SU-DHL-6 (cell line): ENCODE measurements at regions not wholly inside any gene's neighbourhood (a gene's known extent, or its start where the extent isn't known, plus 50 kb on each side); places are given as distances from the start of the nearest gene placed in this dataset.

Experiments used
- H2AFZ ChIP-seq: fragments of 200-600 bp; sonication (generic); 2 replicates; pipeline ENCODE4 v1.6.1; 2014; ENCODE audit warnings: low read depth, mild to moderate bottlenecking, moderate library complexity, mixed read lengths, antibody characterized with exemption, low read length; ENCODE audit not compliant: severe bottlenecking
- H3F3A ChIP-seq: fragments of 200-600 bp; shearing (Covaris generic); 2 replicates; pipeline ENCODE4 v1.6.0; 2016; ENCODE audit warnings: antibody characterized with exemption, mild to moderate bottlenecking; ENCODE audit not compliant: insufficient read depth
- H3K27ac ChIP-seq: fragments of 200-600 bp; sonication (generic); 2 replicates; pipeline ENCODE4 v1.5.1; 2016; ENCODE audit warnings: low read depth, mild to moderate bottlenecking, low read length, moderate library complexity, mixed read lengths
- H3K27me3 ChIP-seq: fragments of 200-600 bp; sonication (generic), shearing (Covaris generic); 2 replicates; pipeline ENCODE4 v1.6.0; 2014; ENCODE audit warnings: mild to moderate bottlenecking, low read length
- H3K36me3 ChIP-seq: fragments of 200-600 bp; sonication (generic); 2 replicates; pipeline ENCODE4 v1.6.1; 2014; ENCODE audit warnings: mild to moderate bottlenecking, low read length, mixed read lengths
- H3K4me2 ChIP-seq: fragments of 300-600, 200-600 bp; shearing (Covaris generic), sonication (generic); 2 replicates; pipeline ENCODE4 v1.6.0; 2014; ENCODE audit warnings: low read length, low read depth, mild to moderate bottlenecking; ENCODE audit not compliant: poor library complexity, severe bottlenecking
- H3K4me3 ChIP-seq: fragments of 200-600 bp; sonication (generic); 2 replicates; pipeline ENCODE4 v1.5.1; 2014; ENCODE audit warnings: antibody characterized with exemption, low read length, mild to moderate bottlenecking, mixed read lengths; ENCODE audit not compliant: insufficient read depth, poor library complexity, severe bottlenecking
- H3K79me2 ChIP-seq: fragments of 200-600 bp; sonication (generic); 2 replicates; pipeline ENCODE4 v1.6.1; 2014; ENCODE audit warnings: mild to moderate bottlenecking, low read length, moderate library complexity; ENCODE audit not compliant: insufficient read depth
- H3K9ac ChIP-seq: fragments of 200-600 bp; sonication (generic); 2 replicates; pipeline ENCODE4 v1.7.0; 2014; ENCODE audit warnings: mild to moderate bottlenecking, low read length
- H3K9me2 ChIP-seq: fragments of 200-600 bp; sonication (generic); replicated peaks from 2 replicates; pipeline ENCODE4 v1.6.1; 2014; ENCODE audit warnings: low read length; ENCODE audit not compliant: insufficient read depth
- H3K9me3 ChIP-seq: fragments of 200-600 bp; sonication (generic); 2 replicates; pipeline ENCODE4 v1.6.1; 2014; ENCODE audit warnings: low read length, mixed read lengths; ENCODE audit not compliant: insufficient read depth
- H4K20me1 ChIP-seq: fragments of 200-600 bp; sonication (generic); 2 replicates; pipeline ENCODE4 v1.6.1; 2014; ENCODE audit warnings: low read depth, mild to moderate bottlenecking, antibody characterized with exemption, low read length, moderate library complexity, mixed read lengths
- EZH2phosphoT487 ChIP-seq: fragments of 200-600 bp; sonication (generic), shearing (Covaris generic); conservative IDR thresholded peaks from 2 replicates; pipeline ENCODE4 v1.6.1; 2018; ENCODE audit warnings: mild to moderate bottlenecking, antibody characterized with exemption, low read length, moderate library complexity, mixed read lengths
- TF ChIP-seq, protein P1 (sequence below): fragments of 200-600 bp; sonication (generic); IDR thresholded peaks from one replicate; pipeline ENCODE4 v1.5.1; 2017; ENCODE audit warnings: antibody characterized with exemption, mild to moderate bottlenecking, low read length, moderate library complexity; ENCODE audit not compliant: insufficient read depth, poor library complexity, severe bottlenecking

DNA sequence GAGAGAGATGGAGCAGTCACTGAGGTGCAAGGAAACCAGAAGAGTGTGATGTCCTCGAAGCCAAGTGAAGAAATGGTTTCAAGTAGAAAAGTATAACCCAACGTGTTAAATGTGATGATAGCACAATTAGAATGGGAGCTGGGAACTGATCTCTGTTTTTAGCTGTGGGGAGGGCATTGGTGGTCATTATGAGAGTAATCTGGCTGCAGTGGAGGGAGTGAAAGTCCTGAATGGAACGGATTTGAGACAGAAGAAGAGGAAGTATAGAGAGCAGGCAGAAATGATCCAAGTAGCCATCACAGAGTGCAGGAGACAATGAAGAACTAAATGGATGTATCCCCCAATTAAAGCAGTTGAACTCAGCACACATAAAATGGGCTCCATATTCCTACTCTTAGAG lies 235.3 kb downstream of the IGSF11 start:
- Histone ChIP-seq H3K36me3 (no peaks in the 10 kb centered on the region), H3K4me3 (no peak overlapping the region), H3K27me3 (no peaks in the 10 kb centered on the region), H4K20me1 (no peaks in the 10 kb centered on the region), H3K79me2 (no peaks in the 10 kb centered on the region), H3K9ac (no peak overlapping the region), H3K9me2 (no peaks in the 10 kb centered on the region), H3K27ac (no peak overlapping the region), H3F3A (no peaks in the 10 kb centered on the region), H3K4me2 (no peak overlapping the region), H2AFZ (no peak overlapping the region), H3K9me3 (no peaks in the 10 kb centered on the region)
- TF ChIP-seq, protein P1, sequence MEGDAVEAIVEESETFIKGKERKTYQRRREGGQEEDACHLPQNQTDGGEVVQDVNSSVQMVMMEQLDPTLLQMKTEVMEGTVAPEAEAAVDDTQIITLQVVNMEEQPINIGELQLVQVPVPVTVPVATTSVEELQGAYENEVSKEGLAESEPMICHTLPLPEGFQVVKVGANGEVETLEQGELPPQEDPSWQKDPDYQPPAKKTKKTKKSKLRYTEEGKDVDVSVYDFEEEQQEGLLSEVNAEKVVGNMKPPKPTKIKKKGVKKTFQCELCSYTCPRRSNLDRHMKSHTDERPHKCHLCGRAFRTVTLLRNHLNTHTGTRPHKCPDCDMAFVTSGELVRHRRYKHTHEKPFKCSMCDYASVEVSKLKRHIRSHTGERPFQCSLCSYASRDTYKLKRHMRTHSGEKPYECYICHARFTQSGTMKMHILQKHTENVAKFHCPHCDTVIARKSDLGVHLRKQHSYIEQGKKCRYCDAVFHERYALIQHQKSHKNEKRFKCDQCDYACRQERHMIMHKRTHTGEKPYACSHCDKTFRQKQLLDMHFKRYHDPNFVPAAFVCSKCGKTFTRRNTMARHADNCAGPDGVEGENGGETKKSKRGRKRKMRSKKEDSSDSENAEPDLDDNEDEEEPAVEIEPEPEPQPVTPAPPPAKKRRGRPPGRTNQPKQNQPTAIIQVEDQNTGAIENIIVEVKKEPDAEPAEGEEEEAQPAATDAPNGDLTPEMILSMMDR: no peak
- TF ChIP-seq EZH2phosphoT487: no peak

DNA sequence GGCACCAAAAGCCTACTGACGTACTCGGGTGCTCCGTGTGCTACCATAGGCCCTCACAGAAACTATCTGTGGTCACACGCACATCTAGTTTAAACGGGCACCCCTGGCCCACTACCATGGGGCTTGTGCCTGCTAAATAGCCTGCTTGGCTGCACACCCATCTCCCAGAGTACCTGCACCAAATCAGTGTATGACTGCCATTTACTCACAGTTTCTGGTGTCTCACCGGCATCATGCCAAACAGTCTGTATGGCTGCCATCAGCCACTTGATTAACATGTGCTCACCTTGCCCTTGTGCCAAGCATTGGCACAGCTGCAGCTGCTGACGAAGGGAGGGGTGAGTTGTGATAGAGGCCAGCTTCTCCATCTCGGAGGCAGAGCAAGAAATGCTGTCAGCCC lies 232.7 kb downstream of the IGSF11 start:
- Histone ChIP-seq H3K9me3 (no peaks in the 10 kb centered on the region), H3K9me2 (no peaks in the 10 kb centered on the region), H3K4me2 (no peak overlapping the region), H3F3A (no peaks in the 10 kb centered on the region), H3K79me2 (no peaks in the 10 kb centered on the region), H3K27me3 (no peaks in the 10 kb centered on the region), H3K9ac (no peak overlapping the region), H3K4me3 (no peak overlapping the region), H4K20me1 (no peaks in the 10 kb centered on the region), H2AFZ (no peak overlapping the region), H3K27ac (no peak overlapping the region), H3K36me3 (no peaks in the 10 kb centered on the region)
- TF ChIP-seq, protein P1: no peak
- no peak for TF ChIP-seq EZH2phosphoT487

DNA sequence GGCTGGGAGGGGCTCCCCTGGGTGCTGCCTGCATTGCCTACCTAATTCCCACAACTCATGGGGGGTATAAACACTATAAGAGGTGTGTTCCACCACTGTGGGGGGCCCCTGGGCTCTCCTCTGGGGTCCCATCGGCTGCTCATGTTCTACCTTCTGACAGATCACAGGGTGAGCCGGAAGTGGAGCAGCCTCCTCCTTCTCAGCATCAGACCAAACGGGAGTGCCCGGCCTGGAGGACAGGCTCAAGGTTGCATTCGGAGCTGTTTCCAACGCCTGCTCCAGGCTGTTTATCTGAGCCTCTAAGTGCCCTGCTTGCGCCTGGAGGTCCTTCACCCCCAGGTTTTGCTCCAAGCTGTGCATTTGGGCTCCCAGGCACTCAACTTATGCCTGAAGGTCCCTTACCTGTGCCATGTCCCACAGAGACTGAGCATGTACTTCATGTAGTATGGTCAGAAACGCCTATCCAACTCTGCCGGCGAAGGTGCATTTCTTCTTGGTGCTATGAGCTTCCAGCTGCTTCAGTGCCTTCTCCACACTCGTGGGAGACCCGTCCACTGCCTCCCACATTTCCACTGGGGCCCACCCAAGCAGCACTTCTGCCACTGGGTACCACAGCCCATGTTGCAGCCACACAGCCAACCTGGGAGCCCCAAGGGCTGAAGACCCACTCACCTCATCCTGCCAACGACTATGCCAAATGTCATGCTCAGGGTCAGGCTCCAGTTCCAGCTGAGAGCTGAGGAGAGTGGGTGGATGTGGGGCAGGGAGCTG lies 232.1 kb downstream of the IGSF11 start:
- Histone ChIP-seq H4K20me1 (no peaks in the 10 kb centered on the region), H2AFZ (no peak overlapping the region), H3F3A (no peaks in the 10 kb centered on the region), H3K27me3 (no peaks in the 10 kb centered on the region), H3K9me2 (no peaks in the 10 kb centered on the region), H3K4me2 (no peak overlapping the region), H3K9me3 (no peaks in the 10 kb centered on the region), H3K36me3 (no peaks in the 10 kb centered on the region), H3K4me3 (no peak overlapping the region), H3K27ac (no peak overlapping the region), H3K9ac (no peak overlapping the region), H3K79me2 (no peaks in the 10 kb centered on the region)
- TF ChIP-seq, protein P1: no peak
- no peak for TF ChIP-seq EZH2phosphoT487
